ENCODE measurements at regions not wholly inside any gene's neighbourhood (a gene's known extent, or its start where the extent isn't known, plus 50 kb on each side); places are given as distances from the start of the nearest gene placed in this dataset.

GRCh38 chr6:113649276-113649675 lies 207.9 kb upstream of the MARCKS start:
- peak overlapping the region in 5 of 10 donors; percentile 1 to 18 (median 15) for H3K4me3 ChIP-seq
- no peaks in the 10 kb centered on the region for H3K36me3 ChIP-seq
- H3K4me1 ChIP-seq, result peaks cover 0 to 33% (median 0%) of the 10 kb centered on the region in 9 donors
- no peaks in the 10 kb centered on the region for H3K9me3 ChIP-seq
- no peak for TF ChIP-seq CTCF (IDR thresholded peaks at IDR 0.05)
- H3K27ac ChIP-seq, result peak overlapping the region in 2 of 10 donors; percentile 9 to 53
- WGBS, 2 donors, result 49 to 56% methylated on average over 6 of the region's 6 CpGs
- intact Hi-C loops (cut with DNase I), result no loop called here
- no peaks in the 10 kb centered on the region for H3K27me3 ChIP-seq
- ATAC-seq (peak in 5 of 8 donors; percentile 28 to 55 (median 47)), DNase-seq (no peak)

- WGBS, 2 donors, result 86 to 88% methylated on average over 6 of the region's 6 CpGs
- ATAC-seq (peak in 1 of 8 donors; percentile 6), DNase-seq (no peak)
- no peaks in the 10 kb centered on the region for H3K27me3 ChIP-seq
- no peak for TF ChIP-seq CTCF (IDR thresholded peaks at IDR 0.05)
- H3K4me3 ChIP-seq, result no peak overlapping the region
- peak overlapping the region in 1 of 10 donors; percentile 53 for H3K27ac ChIP-seq
- intact Hi-C loops (cut with DNase I), result no loop called here
- H3K9me3 ChIP-seq, result no peaks in the 10 kb centered on the region
- peaks cover 0 to 33% (median 0%) of the 10 kb centered on the region in 9 donors for H3K4me1 ChIP-seq
- no peaks in the 10 kb centered on the region for H3K36me3 ChIP-seq
Measured at GRCh38 chr6:113649880-113650609, 207.1 kb upstream of the MARCKS start.

- Histone ChIP-seq H3K36me3 (no peaks in the 10 kb centered on the region), H3K4me3 (no peak overlapping the region), H3K9me3 (no peaks in the 10 kb centered on the region), H3K4me1 (peaks cover 0 to 28% (median 0%) of the 10 kb centered on the region in 9 donors), H3K27me3 (no peaks in the 10 kb centered on the region), H3K27ac (no peak overlapping the region)
- DNase-seq (no peak), ATAC-seq (peak in 1 of 8 donors; percentile 15)
- 93 to 95% methylated on average over 8 of the region's 8 CpGs for whole genome bisulfite sequencing, 2 donors
- TF ChIP-seq CTCF (IDR thresholded peaks at IDR 0.05), result no peak
- intact Hi-C loops (cut with DNase I), result no loop called here
Measured at GRCh38 chr6:113650610-113650979, 206.6 kb upstream of the MARCKS start.

GRCh38 chr6:113651120-113651519 lies 206.0 kb upstream of the MARCKS start:
- H3K27ac ChIP-seq, result no peak overlapping the region
- no peak for TF ChIP-seq CTCF (IDR thresholded peaks at IDR 0.05)
- H3K27me3 ChIP-seq, result no peaks in the 10 kb centered on the region
- ATAC-seq (peak; percentile 44 to 90 (median 71)), DNase-seq (peak; percentile 21 to 78)
- intact Hi-C loops (cut with DNase I), result no loop called here
- H3K36me3 ChIP-seq, result no peaks in the 10 kb centered on the region
- H3K9me3 ChIP-seq, result no peaks in the 10 kb centered on the region
- 34 to 51% methylated on average over 4 of the region's 4 CpGs for WGBS, 2 donors
- H3K4me3 ChIP-seq, result no peak overlapping the region
- peaks cover 0 to 27% (median 0%) of the 10 kb centered on the region in 9 donors for H3K4me1 ChIP-seq
